ENCODE measurements at regions not wholly inside any gene's neighbourhood (a gene's known extent, or its start where the extent isn't known, plus 50 kb on each side); places are given as distances from the start of the nearest gene placed in this dataset.
"Not testable (repeated sequence)": the region's sequence is repeated elsewhere in the genome, so short reads cannot be mapped to it uniquely, and the experiment has no call there.

- no peak for DNase-seq (ENCODE audit: low read depth in 2 of 2)
Observed at GRCh38 chr7:29649876-29650275, 86.2 kb downstream of the PRR15 start.

GRCh38 chr7:29651477-29651876, 87.8 kb downstream of the PRR15 start:
- no peak for DNase-seq (ENCODE audit: low read depth in 2 of 2)

DNA sequence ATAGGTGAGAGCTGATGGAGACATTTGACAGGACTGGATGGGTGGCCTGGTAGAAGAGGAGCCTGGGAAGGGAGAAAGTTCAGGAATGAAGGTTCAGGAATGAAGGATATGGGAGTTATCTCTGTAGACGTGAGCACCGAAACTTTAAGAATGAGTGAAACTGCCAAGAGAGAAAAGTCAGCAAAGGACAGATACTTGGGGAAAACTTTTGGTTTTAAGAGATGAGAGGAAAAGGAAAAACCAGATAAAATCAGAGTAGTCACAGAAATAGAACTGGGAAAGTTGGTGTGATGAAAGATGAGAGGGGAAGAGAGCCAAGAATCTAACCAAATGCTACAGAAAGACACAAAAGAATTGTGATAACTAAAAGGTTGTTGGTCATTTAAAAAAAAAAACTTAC, 88.9 kb downstream of the PRR15 start:
- DNase-seq (ENCODE audit: low read depth in 2 of 2): no peak

DNA sequence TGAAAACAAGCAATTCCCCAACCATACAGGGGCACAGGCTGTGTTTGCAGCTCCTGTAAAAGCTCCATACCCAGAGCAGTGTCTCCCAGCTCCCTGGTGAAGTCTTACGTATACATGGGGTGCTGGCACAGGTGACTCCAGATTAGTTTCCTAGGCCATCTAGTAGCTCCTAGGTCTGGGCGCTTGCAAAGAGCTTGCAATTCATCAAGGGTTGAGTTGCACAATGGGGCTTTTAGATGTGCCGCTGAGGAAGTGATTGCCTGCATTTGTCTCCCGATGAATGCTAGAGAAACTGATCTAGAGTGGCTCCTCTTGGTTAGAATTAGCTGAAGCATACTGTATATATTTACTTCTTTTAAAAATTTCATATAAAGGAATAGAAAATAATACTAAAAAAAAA, 90.7 kb downstream of the PRR15 start:
- not testable (repeated sequence) for DNase-seq (ENCODE audit: low read depth in 2 of 2)

- no peak for DNase-seq (ENCODE audit: low read depth in 2 of 2)
Observed at GRCh38 chr7:29657288-29657687, 93.7 kb downstream of the PRR15 start.

DNA sequence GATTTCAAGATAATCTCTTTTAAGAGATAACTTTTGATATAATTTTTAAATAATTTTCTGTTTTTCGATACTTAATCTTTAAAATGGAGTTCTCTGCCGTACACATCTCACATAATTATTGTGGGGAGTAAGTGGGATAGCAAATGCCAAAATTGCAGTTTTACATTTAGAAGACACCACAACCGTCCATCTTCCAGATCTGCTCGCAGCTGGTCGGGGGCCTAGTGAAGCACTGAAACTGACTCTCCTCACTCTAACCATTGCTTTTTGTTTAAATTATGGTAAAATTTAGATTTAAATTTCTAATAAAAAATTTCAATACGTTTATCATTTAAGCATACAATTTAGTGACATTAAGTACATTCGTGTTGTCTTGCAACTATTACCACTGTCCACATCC, 94.2 kb downstream of the PRR15 start:
- DNase-seq (ENCODE audit: low read depth in 2 of 2): no peak

- not testable (repeated sequence) for DNase-seq (ENCODE audit: low read depth in 2 of 2)
Observed at GRCh38 chr7:29659213-29659612, 95.6 kb downstream of the PRR15 start.

DNA sequence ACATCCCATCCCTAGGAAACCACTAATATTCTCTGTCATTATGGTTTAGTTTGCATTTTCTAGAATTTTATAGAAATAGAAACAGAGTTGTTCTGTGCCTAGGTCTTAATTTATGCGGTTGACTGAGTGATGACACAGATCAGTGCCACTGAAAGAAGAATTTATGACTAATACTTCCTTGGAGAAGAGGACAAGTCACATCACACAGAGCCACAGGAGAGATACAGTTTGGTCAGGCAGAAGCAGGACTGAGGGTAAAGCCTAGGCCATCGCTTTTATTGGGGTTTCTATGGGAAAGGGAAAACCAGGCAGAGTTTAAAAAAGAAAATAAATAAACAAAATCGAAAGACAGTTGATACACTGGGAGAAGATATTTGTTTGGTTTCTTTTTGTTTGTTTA, 99.3 kb downstream of the PRR15 start:
- DNase-seq (ENCODE audit: low read depth in 2 of 2): not testable (repeated sequence)

GRCh38 chr7:29664999-29665398, 101.4 kb downstream of the PRR15 start:
- not testable (repeated sequence) for DNase-seq (ENCODE audit: low read depth in 2 of 2)

- DNase-seq (ENCODE audit: low read depth in 2 of 2): not testable (repeated sequence)
Observed at GRCh38 chr7:29667096-29667669, 103.5 kb downstream of the PRR15 start.

DNA sequence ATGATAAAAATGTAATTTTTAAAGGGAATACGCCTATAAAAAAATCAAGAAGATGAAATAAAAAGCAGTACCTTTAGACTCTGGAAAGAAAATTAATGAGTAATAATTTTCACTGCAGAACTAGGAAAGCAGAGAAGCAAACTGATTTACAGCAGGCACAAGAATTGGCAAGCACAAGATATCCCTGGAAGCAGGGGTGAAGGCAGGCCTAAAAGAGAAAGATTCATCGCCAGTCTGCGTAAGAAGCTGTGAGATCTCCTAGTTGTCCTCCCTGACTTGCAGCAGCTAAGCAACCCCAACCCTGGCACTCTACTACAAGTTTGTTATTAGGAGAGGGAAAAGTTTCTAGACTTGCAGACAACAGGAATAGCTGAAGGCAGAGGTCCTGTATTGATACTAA, 107.7 kb downstream of the PRR15 start:
- not testable (repeated sequence) for DNase-seq (ENCODE audit: low read depth in 2 of 2)

- DNase-seq (ENCODE audit: low read depth in 2 of 2): not testable (repeated sequence)
Observed at GRCh38 chr7:29673635-29674034, 110.0 kb downstream of the PRR15 start.

DNA sequence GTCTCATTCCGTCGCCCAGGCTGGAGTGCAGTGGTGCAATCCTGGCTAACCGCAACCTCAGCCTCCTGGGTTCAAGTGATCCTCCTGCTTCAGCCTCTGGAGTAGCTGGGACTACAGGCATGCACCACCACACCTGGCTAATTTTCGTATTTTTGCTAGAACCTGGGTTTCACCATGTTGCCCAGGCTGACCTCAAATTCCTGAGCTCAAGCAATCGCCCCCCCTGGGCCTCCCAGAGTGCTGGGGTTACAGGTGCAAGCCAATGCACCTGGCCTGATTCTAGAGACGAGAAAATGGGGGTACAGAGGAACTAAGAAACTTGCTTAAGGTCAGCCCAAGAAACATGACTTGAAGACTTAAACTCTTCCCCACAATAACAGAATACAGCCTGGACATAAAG, 111.0 kb downstream of the PRR15 start:
- not testable (repeated sequence) for DNase-seq (ENCODE audit: low read depth in 2 of 2)

- not testable (repeated sequence) for DNase-seq (ENCODE audit: low read depth in 2 of 2)
Observed at GRCh38 chr7:29677254-29677653, 113.6 kb downstream of the PRR15 start.

GRCh38 chr7:29679963-29680362, 116.3 kb downstream of the PRR15 start:
- DNase-seq (ENCODE audit: low read depth in 2 of 2): not testable (repeated sequence)

DNA sequence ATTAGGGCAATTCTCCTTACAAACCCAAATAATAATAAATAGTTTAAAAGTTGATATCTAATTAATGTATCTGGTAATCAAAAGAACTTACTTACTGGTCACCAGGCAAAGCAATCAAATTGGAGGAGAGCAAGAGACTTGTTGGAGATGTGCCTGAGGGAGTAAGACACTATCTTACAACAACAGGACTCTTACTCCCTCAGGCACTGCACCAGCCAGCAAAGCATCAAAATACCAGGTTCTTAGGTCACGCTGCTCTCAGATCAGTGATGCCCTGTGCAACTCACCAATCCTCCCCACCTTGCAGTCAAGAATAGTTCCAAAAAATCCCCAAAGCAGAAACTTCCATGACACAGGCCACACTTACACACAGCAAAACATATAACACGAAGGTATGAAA, 117.0 kb downstream of the PRR15 start:
- not testable (repeated sequence) for DNase-seq (ENCODE audit: low read depth in 2 of 2)

DNA sequence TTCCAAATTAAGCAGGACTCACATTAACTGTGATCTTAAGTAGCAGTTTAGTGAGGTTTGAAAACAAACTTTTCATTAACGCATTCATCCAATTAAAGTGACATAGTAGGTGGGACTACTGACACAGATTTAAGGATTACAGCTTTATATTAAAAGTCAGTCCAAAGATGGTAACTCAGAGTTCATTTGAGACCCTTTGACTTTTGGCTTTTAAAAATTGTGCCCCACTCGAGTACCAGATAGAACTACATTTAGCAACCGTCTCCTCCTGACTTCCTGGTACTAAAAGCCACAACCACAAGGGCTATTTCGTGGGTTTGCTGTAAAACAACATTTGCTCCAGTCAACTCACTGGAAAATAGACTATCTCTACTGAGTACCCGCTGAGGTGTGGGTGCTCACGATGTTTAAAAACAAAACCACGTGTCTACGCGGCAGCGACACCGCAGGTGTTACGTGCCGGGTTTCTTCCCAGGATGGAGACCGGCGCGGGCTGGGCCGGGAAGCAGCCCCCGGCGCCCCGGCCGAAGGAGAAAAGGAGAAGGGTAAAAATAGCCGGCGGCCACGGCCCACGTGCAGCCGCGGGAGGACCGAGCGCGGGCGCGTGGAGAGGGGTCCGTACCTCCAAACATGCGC, 120.6 kb downstream of the PRR15 start:
- DNase-seq (ENCODE audit: low read depth in 2 of 2): not testable (repeated sequence)

DNA sequence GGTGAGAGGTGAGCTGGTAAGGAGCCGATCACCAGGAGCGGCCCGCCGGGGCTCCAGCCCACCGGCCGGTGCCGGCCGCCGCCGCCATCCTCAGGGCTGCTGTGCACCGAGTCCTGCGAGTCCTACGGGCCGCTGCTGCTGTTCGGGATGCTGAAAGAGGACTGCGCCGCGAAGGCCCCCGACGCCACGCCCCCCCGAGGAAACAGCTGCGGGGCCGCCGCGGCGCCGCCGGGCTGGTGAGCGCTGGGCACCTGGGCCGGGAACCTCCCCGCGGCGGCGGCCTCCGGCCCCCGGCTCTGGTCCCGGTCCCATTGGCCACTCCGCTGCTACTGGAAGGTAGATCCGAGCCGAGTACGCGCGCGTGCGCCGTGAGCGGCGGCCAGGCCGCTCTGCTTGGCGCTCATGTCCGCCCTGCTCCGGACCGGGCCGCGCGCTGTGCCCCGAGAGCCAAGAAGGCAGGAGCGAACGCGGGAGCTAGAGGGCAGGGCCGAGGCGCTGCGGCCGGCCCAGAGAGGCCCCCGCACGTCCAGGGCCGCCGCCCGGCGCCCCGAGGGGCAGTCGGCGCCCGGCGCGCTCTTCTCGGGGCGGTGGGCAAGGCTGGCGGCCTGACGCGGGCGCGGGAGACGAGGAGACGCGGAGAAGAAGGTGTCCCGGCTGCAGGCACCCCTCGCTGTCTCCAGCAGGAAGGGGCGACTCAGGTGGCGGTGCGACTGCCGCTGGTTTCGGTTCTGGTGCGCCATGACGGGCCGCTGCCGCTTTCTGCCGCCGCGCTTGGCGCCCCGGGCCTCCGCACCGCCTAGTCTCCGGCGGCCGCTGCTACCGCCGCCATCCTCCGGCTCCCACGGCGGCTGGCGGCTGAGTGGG, 121.3 kb upstream of the WIPF3 start:
- peak in 1 of 2 donors; percentile 4 for DNase-seq (ENCODE audit: low read depth in 2 of 2)

GRCh38 chr7:29685651-29686271, 120.5 kb upstream of the WIPF3 start:
- not testable (repeated sequence) for DNase-seq (ENCODE audit: low read depth in 2 of 2)

- not testable (repeated sequence) for DNase-seq (ENCODE audit: low read depth in 2 of 2)
Observed at GRCh38 chr7:29690510-29690909, 115.8 kb upstream of the WIPF3 start.

DNA sequence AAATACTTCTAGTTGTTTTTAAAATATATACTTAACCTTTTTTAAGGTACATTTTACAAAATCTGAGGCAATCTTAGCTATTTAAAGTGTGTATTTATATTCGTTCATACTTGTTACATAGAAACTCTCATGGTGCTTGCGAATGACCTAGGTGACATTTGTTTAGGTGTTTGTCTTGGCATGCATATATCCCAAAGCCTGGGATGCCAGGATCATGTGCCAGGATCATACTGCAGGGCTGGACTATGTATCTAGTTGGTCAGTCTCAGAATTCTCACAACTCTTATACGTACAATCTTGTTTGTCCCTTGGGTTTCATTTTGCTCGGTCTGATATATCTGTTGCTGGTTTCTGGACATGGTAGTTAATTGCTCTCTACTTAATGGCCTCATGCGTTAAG, 109.9 kb upstream of the WIPF3 start:
- DNase-seq (ENCODE audit: low read depth in 2 of 2): not testable (repeated sequence)

DNA sequence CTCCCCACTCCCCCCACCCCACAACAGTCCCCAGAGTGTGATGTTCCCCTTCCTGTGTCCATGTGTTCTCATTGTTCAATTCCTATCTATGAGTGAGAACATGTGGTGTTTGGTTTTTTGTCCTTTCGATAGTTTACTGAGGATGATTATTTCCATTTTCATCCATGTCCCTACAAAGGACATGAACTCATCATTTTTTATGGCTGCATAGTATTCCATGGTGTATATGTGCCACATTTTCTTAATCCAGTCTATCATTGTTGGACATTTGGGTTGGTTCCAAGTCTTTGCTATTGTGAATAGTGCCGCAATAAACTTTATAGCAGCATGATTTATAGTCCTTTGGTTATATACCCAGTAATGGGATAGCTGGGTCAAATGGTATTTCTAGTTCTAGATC, 106.6 kb upstream of the WIPF3 start:
- DNase-seq (ENCODE audit: low read depth in 2 of 2): not testable (repeated sequence)

All from activated CD8-positive, alpha-beta memory T cell treated with anti-CD3 and anti-CD28 coated beads for 4 hours (primary cell).